ENCODE measurements at regions not wholly inside any gene's neighbourhood (a gene's known extent, or its start where the extent isn't known, plus 50 kb on each side); places are given as distances from the start of the nearest gene placed in this dataset.

- no peaks in the 10 kb centered on the region for H3K36me3 ChIP-seq (ENCODE audit: control insufficient read depth in 2 of 2, extremely low read depth in 1 of 2, insufficient read depth in 2 of 2, low read length in 2 of 2)
- DNase-seq (ENCODE audit: low read depth, low spot score) (no peak), FAIRE-seq (no peak)
- no peak overlapping the region for H3K27ac ChIP-seq (ENCODE audit: insufficient read depth, low read depth, low read length)
- no peaks in the 10 kb centered on the region for H3K79me2 ChIP-seq (ENCODE audit: control insufficient read depth, insufficient read depth, low read length)
- dilution Hi-C loops (cut with MboI; ENCODE audit: extremely low pct_ligation_motif_present, low sequenced_read_pairs) (no loop called here), intact Hi-C loops (cut with micrococcal nuclease) (no loop called here)
- no peaks in the 10 kb centered on the region for H3K9me1 ChIP-seq (replicated peaks; ENCODE audit: control insufficient read depth, extremely low read depth, insufficient read depth, low read length)
- no peaks in the 10 kb centered on the region for H3K4me1 ChIP-seq (ENCODE audit: control insufficient read depth, extremely low read depth, insufficient read depth, low read length)
- ChIA-PET CTCF (no interaction called here), POLR2A (no interaction called here)
- no peak overlapping the region for H2AFZ ChIP-seq (ENCODE audit: low read depth, low read length)
- TF ChIP-seq JUN (IDR thresholded peaks at IDR 0.05; ENCODE audit: borderline replicate concordance, insufficient read depth, insufficient read length, low read depth) (no peak), CTCF (IDR thresholded peaks at IDR 0.05; ENCODE audit: extremely low read depth in 1 of 2, insufficient read depth in 1 of 2, low read depth in 1 of 2, low read length in 2 of 2) (no peak), POLR2A (IDR thresholded peaks at IDR 0.05; ENCODE audit: low read depth, low read length) (no peak), POLR2AphosphoS5 (IDR thresholded peaks at IDR 0.05; ENCODE audit: insufficient read depth, low read depth, low read length) (no peak)
- H4K20me1 ChIP-seq (replicated peaks; ENCODE audit: control insufficient read depth, extremely low read depth, insufficient read depth, low read length) = no peaks in the 10 kb centered on the region
- BruUV-seq (replicated peaks) = no TSS peak
- no peak overlapping the region for H3K4me3 ChIP-seq (replicated peaks in 1 of 3; ENCODE audit: insufficient read depth in 1 of 3, low read depth in 1 of 3, low read length in 3 of 3)
- no peaks in the 10 kb centered on the region for H3K27me3 ChIP-seq (ENCODE audit: control insufficient read depth in 2 of 2, insufficient read depth in 2 of 2, low read length in 2 of 2)
- H3K9ac ChIP-seq (replicated peaks; ENCODE audit: extremely low read depth, insufficient read depth, low read length) = no peak overlapping the region
- no peaks in the 10 kb centered on the region for H3K9me3 ChIP-seq (replicated peaks; ENCODE audit: control insufficient read depth, insufficient read depth, low read length)
- no peak overlapping the region for H3K4me2 ChIP-seq (ENCODE audit: insufficient read depth, low read length)
Measured at GRCh38 chr5:164184158-164184557, 678.7 kb downstream of the MAT2B start.

GRCh38 chr5:164185000-164185399 is 679.6 kb downstream of the MAT2B start:
- H3K36me3 ChIP-seq (ENCODE audit: control insufficient read depth in 2 of 2, extremely low read depth in 1 of 2, insufficient read depth in 2 of 2, low read length in 2 of 2) = no peaks in the 10 kb centered on the region
- dilution Hi-C loops (cut with MboI; ENCODE audit: extremely low pct_ligation_motif_present, low sequenced_read_pairs) (no loop called here), intact Hi-C loops (cut with micrococcal nuclease) (no loop called here)
- H3K4me3 ChIP-seq (replicated peaks in 1 of 3; ENCODE audit: insufficient read depth in 1 of 3, low read depth in 1 of 3, low read length in 3 of 3) = no peak overlapping the region
- no TSS peak for BruUV-seq (replicated peaks)
- no peak overlapping the region for H3K4me2 ChIP-seq (ENCODE audit: insufficient read depth, low read length)
- no peak overlapping the region for H3K9ac ChIP-seq (replicated peaks; ENCODE audit: extremely low read depth, insufficient read depth, low read length)
- H2AFZ ChIP-seq (ENCODE audit: low read depth, low read length) = no peak overlapping the region
- POLR2A ChIA-PET = no interaction called here
- FAIRE-seq = no peak
- no peak overlapping the region for H3K27ac ChIP-seq (ENCODE audit: insufficient read depth, low read depth, low read length)
- H4K20me1 ChIP-seq (replicated peaks; ENCODE audit: control insufficient read depth, extremely low read depth, insufficient read depth, low read length) = no peaks in the 10 kb centered on the region
- H3K27me3 ChIP-seq (ENCODE audit: control insufficient read depth in 2 of 2, insufficient read depth in 2 of 2, low read length in 2 of 2) = no peaks in the 10 kb centered on the region
- CTCF ChIA-PET = no interaction called here
- no peaks in the 10 kb centered on the region for H3K9me3 ChIP-seq (replicated peaks; ENCODE audit: control insufficient read depth, insufficient read depth, low read length)
- H3K4me1 ChIP-seq (ENCODE audit: control insufficient read depth, extremely low read depth, insufficient read depth, low read length) = no peaks in the 10 kb centered on the region
- H3K79me2 ChIP-seq (ENCODE audit: control insufficient read depth, insufficient read depth, low read length) = no peaks in the 10 kb centered on the region
- TF ChIP-seq JUN (IDR thresholded peaks at IDR 0.05; ENCODE audit: borderline replicate concordance, insufficient read depth, insufficient read length, low read depth) (no peak), CTCF (IDR thresholded peaks at IDR 0.05; ENCODE audit: extremely low read depth in 1 of 2, insufficient read depth in 1 of 2, low read depth in 1 of 2, low read length in 2 of 2) (no peak), GATA2 (IDR thresholded peaks at IDR 0.05; ENCODE audit: insufficient read depth, insufficient read length, low read depth, low read length) (no peak), MYC (IDR thresholded peaks at IDR 0.05; ENCODE audit: low read depth, low read length) (no peak), EZH2 (IDR thresholded peaks at IDR 0.05; ENCODE audit: borderline replicate concordance, low read depth, low read length, severe bottlenecking) (no peak), FOS (IDR thresholded peaks at IDR 0.05; ENCODE audit: borderline replicate concordance, insufficient read depth, low read length) (no peak), MAX (IDR thresholded peaks at IDR 0.05; ENCODE audit: insufficient read depth, insufficient read length) (no peak), POLR2AphosphoS5 (IDR thresholded peaks at IDR 0.05; ENCODE audit: insufficient read depth, low read depth, low read length) (no peak), POLR2A (IDR thresholded peaks at IDR 0.05; ENCODE audit: low read depth, low read length) (no peak)
- no peak for DNase-seq (ENCODE audit: low read depth, low spot score)
- no peaks in the 10 kb centered on the region for H3K9me1 ChIP-seq (replicated peaks; ENCODE audit: control insufficient read depth, extremely low read depth, insufficient read depth, low read length)

Measured in endothelial cell of umbilical vein (primary cell).